ENCODE measurements at regions not wholly inside any gene's neighbourhood (a gene's known extent, or its start where the extent isn't known, plus 50 kb on each side); places are given as distances from the start of the nearest gene placed in this dataset.

- no peak for DNase-seq
Measured at GRCh38 chr2:71832388-71832787, 315.3 kb downstream of the CYP26B1 start.

DNA sequence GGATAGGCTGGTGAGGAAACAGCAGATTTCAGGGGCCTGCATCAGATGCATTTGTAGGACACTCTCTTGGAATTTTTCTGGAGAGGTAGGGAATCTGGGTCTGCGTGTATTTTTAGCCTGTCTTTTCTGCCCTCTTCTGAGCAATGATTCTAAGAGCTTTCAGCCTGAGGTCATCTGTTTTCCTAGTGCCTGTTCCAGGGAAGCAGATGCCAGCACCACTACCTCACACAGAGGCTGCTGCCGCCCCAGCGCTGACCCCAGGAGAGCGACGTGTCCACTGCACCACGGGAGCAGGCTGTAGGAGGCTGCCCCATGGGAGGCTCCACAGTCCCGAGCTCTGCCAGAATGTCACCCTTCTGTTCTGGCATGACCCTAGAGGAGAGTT, 316.5 kb downstream of the CYP26B1 start:
- no peak for DNase-seq

GRCh38 chr2:71830497-71831192, 317.0 kb downstream of the CYP26B1 start:
- DNase-seq = no peak

DNA sequence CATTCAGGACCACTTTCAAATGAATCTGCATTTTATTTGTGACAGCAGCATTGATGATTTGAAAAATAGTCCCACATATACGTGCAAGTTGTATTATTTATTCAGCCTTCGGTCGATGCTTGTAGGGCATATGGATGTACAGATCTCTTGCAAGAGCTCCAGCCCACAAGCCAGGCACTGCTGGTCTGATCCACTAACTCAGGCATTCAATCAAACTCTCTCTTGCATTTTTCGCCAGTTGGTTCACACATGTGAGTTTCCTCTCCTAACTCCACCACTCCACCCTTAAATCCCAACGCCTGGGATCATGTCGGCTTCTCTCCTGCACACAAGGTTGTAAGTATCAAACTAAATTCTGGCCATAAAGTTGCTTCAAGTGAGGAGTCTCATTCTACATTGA, 318.7 kb downstream of the CYP26B1 start:
- DNase-seq = no peak

DNA sequence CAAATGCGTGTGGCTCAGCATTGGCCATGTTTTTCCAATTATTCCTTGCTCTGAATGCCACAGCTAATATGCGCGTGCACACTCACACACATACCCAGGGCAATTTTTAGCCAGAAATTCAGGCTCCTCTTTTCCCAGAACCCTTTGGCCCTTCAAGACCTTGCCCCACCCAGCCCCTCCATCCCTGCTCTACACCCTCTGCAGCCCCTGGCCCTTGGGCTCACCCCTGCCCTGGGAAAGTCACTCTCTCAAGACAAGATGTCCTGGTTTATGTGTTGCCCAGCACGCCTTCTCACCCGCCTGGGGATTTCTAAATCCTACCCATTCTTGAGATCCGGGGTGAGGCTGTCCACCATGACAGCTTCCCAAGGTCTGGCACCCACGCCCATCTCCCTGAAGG, 319.7 kb downstream of the CYP26B1 start:
- DNase-seq = no peak

DNA sequence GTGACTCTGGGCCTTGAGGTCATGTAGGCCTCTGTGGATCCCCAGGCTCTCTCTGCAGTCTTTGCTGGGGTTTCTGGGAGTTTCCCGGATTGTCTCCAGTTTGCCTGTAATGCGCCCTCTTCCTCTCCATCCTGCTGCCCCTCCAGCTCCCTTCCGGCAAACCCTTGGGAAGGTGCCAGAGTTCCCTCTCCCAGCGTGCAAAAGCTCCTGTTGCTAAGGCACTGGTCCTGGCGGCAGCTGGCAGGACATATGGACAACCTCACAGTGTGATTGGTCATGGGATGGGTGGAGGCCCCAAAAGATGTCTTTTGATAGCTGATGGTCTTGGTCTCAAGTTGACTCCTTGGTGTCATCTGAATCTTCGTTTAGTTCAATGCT, 320.1 kb downstream of the CYP26B1 start:
- DNase-seq = no peak

GRCh38 chr2:71826826-71827523, 320.7 kb downstream of the CYP26B1 start:
- no peak for DNase-seq

DNA sequence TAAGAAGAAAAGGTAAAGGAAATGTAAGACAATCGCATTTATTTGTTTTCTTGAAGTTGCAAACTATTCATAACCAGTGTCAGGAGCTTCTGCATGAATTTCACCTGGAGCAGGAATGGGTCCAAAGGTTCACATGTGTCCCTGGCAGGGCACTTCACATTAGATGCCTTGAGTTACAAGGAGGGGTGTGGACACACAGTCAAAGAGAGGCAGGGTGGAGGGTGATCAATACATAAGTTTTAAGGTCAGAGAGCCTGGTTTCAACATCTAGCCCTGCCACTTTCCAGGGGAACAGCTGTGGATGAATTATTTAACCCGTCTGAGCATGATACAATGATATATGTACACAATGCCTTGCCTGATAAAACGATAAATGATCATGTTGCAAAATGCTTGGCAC, 321.4 kb downstream of the CYP26B1 start:
- no peak for DNase-seq

DNA sequence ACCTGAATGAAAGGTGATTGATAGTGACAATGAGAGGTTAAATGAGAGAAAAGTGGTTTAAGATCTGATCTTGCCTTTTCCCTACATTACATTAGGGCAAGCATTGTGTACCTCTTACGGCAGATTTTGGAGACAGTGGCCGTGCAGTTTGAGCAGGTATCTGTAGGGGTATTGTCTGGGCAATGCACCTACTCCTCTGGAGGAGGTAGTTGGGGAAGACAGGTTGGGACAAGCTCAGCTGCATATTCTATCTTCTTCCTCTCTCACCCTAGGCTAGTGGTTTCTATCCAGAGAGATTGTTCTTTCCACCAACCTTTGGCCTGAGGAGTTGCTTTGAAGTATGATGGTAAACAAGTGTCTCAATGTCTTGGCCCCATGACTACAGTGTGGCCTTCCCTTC, 323.2 kb downstream of the CYP26B1 start:
- no peak for DNase-seq

DNA sequence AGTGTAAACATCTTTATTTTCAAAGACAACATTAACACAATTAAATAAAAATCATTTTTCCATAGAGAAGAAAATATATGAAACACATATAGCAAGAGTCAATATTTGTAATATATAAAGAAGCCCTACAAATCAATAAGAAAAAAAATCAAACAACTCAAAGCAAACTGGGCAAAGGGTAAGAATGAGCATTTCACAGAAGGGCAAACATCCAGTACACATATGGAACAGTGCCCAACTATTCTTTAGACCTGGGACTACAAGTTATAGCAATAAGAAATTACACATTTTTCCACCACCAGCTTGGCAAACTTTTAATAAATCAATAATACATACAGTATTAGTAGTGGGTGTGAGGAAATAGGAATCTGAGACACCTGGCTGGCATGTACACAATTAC, 324.1 kb downstream of the CYP26B1 start:
- no peak for DNase-seq

DNA sequence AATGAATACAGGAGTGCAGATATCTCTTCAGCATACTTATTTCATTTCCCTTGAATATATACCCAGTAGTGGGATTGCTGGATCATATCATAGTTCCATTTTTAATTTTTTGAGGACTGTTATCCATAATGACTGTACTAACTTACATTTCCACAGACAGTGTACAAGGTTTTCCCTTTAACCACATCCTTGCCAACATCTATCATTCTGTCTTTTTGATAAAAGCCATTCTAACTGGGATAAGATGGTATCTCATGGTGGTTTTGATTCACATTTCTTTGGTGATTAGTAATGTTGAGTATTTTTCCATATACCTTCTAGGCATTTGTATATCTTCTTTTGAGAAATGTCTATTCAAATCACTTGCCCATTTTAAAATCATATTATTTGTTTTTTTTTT, 325.2 kb downstream of the CYP26B1 start:
- DNase-seq = no peak

DNA sequence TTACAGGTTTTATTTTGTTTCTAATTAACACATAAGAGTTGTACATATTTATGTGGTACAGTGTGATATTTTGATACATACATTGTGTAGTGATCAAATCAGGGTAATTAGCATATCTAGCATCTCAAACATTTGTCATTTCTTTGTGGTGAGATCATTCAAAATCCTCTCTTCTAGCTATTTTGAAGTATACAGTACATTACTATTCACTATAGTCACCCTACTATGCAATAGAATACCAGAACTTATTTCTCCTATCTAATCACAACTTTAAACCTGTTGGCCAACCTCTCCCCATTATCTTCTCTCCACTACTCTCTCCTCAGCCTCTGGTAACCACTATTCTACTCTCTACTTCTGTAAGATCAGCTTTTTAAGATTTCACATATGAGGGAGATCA, 325.8 kb downstream of the CYP26B1 start:
- DNase-seq = no peak

DNA sequence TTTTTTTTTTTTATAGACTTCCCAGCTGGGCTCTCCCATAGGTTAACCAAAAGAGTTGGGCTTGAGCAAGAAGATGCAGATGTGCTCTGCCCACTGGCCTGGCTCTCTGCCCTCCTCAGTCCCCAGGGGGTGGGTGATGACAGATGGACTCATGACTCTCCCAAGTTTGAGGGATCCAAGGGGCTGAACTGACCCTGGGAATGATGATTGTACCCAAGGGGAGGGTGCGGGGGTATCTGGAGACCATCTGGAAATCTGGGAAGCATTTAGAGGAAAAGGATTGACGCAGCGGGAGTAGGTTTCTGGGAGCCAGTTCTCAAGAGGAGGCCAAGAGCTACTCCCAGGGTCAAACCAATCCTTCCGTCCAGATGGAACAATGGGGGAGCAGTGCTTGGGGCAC, 330.8 kb downstream of the CYP26B1 start:
- DNase-seq = no peak

DNA sequence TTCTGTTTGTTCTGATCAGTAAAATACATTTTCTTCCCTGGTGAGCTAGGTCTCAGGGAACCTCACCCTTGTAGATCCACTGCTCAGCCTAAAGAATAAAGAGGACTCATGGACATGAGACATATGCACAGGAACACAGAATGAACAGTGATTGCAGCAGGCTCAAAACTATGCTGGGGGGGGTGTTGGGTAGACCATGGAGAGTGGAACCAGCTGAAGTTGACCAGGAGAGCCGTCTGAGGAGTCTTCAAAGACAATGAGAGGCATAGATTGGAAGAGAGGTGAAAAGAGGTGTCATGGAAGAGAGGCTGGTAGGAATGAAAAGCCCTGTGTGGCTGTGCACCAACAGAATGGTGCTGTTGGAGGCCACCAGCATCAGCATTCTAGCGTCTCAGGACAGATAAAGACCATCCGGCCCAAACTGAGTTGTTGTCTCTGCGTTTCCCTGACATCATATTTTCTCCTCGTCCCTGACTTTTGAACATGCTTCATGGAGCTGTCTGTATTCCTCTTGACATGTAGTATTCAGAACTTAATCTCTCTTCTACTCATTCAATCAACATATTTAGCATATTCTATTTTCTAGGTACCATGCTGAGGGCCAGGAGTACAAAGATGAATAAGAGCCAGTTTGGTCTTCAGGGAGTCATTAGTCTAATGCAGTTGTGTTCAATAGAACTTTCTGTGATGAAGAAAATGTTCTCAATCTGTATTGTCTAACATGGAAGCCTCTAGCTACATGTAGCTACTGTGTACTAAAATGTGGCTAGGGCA, 331.8 kb downstream of the CYP26B1 start:
- DNase-seq = no peak

DNA sequence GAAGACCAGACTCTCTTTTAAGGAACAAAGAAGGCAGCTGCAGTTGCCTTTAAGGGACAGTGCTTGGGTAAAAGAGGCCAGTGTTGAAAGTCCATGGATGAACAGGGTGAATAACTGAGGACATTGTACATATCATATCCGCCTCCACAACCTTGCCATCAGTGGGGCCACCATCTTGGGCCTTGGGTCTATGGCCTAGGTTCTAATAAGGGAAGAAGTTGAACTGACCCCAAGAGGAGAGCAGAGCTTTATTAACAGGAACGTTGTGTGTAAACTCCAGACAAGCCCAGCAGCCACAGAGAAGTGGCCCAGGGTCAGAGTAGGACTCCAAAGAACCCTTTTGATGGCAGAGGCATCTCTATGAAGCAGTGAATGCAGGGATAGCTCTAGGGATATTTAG, 332.8 kb downstream of the CYP26B1 start:
- DNase-seq = no peak

DNA sequence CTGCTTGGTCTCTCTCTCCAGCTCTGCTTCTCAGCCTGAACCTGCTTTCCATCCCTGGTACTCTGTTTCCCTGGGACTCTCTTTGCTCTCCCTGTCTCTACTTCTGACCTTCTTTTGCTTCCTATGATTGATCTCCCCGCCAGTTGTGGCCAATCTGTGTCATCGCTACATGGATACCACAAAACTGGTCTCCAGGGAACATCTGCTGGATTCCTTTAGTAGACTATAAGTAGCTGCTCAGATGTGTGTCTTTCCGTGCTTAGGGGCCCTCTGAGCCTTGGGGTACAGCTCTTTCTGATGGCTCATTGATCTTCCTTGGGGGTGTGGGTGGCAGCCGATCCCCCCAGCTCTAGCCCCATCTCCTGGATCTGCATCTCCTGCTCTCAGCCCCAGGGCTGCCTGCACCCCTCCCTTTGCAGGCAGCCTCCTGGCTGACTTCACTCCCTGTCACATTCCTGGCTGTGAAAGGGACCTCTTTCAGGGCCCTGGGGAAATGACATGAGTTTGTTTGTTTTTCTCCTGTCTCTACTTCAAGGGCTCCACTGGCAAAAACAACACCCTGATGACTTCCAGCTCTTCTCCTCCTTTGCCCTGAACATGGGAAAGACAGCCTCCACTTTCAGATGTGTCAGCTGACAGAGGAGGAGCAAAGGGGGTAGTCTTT, 333.7 kb downstream of the CYP26B1 start:
- no peak for DNase-seq

- no peak for DNase-seq
Measured at GRCh38 chr2:71813315-71813714, 334.3 kb downstream of the CYP26B1 start.

- DNase-seq = no peak
Measured at GRCh38 chr2:71812736-71813135, 334.9 kb downstream of the CYP26B1 start.

DNA sequence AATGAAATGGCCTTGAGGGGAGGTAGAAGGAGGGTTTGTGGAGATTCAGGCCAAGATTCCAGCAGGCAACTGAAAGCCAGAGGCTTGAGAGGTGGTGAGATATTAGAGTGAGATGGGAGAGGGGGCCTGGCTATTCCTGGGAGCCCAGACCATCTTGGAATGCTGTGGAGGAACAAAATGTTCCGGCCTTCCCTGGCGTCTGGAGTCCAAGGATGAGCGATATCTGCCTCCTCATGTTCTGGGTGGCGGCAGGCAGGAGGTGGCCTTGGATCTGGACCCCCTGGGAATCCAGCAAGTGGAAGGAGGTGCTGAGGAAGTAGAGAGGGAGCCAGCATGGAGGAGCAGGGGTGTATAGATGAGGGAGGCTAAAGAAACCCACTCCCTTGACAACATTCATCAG, 335.9 kb downstream of the CYP26B1 start:
- no peak for DNase-seq

GRCh38 chr2:71811157-71811556, 336.5 kb downstream of the CYP26B1 start:
- no peak for DNase-seq

- no peak for DNase-seq
Measured at GRCh38 chr2:71807581-71808451, 339.8 kb downstream of the CYP26B1 start.

GRCh38 chr2:71806432-71806831, 341.2 kb downstream of the CYP26B1 start:
- no peak for DNase-seq
